ENCODE measurements at regions not wholly inside any gene's neighbourhood (a gene's known extent, or its start where the extent isn't known, plus 50 kb on each side); places are given as distances from the start of the nearest gene placed in this dataset.

- TF ChIP-seq EZH2phosphoT487 (conservative IDR thresholded peaks at IDR 0.05; ENCODE audit: low read length) (no peak), CTCF (IDR thresholded peaks at IDR 0.05; ENCODE audit: insufficient read depth, low read length, poor library complexity, severe bottlenecking) (no peak)
Observed at GRCh38 chr7:16991551-16991950, 109.8 kb upstream of the AGR3 start.
